Activated CD8-positive, alpha-beta memory T cell treated with anti-CD3 and anti-CD28 coated beads, Interleukin-2, amount 10 ng/mL, durations not matched to agents 7 days and 5 days (primary cell): ENCODE measurements at regions not wholly inside any gene's neighbourhood (a gene's known extent, or its start where the extent isn't known, plus 50 kb on each side); places are given as distances from the start of the nearest gene placed in this dataset.

Experiments used
- ATAC-seq: fragments of 150-1000 bp; cut with Tn5 transposase; one replicate; pipeline ENCODE4 v1.10.0; 2021; ENCODE audit warnings: moderate library complexity
- CTCF ChIA-PET: fragments of 350-600 bp; sonication (Branson Sonifier 250); formaldehyde crosslinking; loops from one replicate; lab custom pipeline; 2021; ENCODE audit warnings: antibody characterized with exemption; lab: Charles Lee
- DNase-seq: peaks from one replicate; pipeline ENCODE4 v3.0.0-alpha.2; 2020
- H3K27ac Mint-ChIP-seq: one replicate; pipeline ENCODE4 v1.8.0; 2021; ENCODE audit warnings: mild to moderate bottlenecking, mixed read lengths
- H3K27me3 Mint-ChIP-seq: one replicate; pipeline ENCODE4 v1.8.0; 2021; ENCODE audit warnings: mixed read lengths
- H3K36me3 Mint-ChIP-seq: one replicate; pipeline ENCODE4 v1.8.0; 2021; ENCODE audit warnings: mild to moderate bottlenecking, mixed read lengths
- H3K4me1 Mint-ChIP-seq: one replicate; pipeline ENCODE4 v1.8.0; 2021; ENCODE audit warnings: mixed read lengths
- H3K4me3 Mint-ChIP-seq: one replicate; pipeline ENCODE4 v1.8.0; 2021; ENCODE audit warnings: mild to moderate bottlenecking, moderate library complexity, mixed read lengths
- H3K9me3 Mint-ChIP-seq: one replicate; pipeline ENCODE4 v1.8.0; 2022; ENCODE audit warnings: low read depth, mixed read lengths

DNA sequence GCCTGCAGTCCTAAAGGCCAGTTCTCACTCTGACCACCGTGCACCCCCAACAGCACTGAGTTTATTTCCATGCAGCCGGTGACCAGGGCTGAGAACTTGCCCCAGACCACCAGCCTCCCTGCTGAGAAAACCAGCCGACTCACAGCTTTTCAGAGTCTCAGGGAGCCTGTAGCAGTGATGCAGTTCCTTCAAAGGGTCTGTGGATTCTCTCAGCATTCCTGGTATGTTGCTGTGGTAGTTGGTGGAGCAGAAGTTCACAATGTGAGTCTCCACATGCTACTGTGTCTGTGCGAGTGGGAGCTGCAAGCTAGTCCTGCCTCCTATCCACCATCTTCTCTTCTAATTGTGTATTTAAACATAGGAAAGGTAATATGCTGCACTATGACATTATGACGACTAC is 254.9 kb upstream of the KLF12 start:
- CTCF ChIA-PET, result interaction anchor here (2.0 kb wide), 1 partner anchor 9 kb away, joined by 4 read pairs; no protein-coding TSS in a partner anchor
- no peaks in the 10 kb centered on the region for H3K36me3 Mint-ChIP-seq
- ATAC-seq (no peak), DNase-seq (no peak)
- H3K4me1 Mint-ChIP-seq, result no peaks in the 10 kb centered on the region
- no peaks in the 10 kb centered on the region for H3K27me3 Mint-ChIP-seq
- H3K27ac Mint-ChIP-seq, result no peak overlapping the region
- H3K4me3 Mint-ChIP-seq, result no peak overlapping the region
- peaks cover 7% of the 10 kb centered on the region for H3K9me3 Mint-ChIP-seq

DNA sequence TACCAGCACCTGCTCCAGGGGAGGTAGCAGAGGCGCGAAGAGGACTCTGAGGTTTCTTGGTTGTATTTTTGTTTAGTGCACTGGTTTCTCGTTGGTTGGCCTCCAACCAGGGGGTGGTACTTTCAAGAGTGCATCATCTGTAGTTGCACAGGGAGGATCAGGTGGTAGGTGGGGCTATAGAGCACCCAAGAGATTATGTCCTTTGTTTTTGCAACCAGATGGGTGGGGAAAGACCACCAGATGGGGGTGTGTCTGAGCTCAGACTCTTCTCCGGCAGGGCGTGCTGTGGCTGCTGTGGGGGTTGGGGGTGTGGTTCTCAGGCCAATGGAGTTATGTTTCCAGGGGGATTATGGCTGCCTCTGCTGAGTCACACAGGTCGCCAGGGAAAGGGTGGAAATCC is 254.4 kb upstream of the KLF12 start:
- Mint-ChIP-seq H3K4me1 (no peaks in the 10 kb centered on the region), H3K27ac (no peak overlapping the region), H3K27me3 (no peaks in the 10 kb centered on the region), H3K36me3 (no peaks in the 10 kb centered on the region), H3K4me3 (no peak overlapping the region), H3K9me3 (peaks cover 7% of the 10 kb centered on the region)
- DNase-seq (no peak), ATAC-seq (no peak)
- CTCF ChIA-PET, result interaction anchor here (2.0 kb wide), 1 partner anchor 9 kb away, joined by 4 read pairs; no protein-coding TSS in a partner anchor

DNA sequence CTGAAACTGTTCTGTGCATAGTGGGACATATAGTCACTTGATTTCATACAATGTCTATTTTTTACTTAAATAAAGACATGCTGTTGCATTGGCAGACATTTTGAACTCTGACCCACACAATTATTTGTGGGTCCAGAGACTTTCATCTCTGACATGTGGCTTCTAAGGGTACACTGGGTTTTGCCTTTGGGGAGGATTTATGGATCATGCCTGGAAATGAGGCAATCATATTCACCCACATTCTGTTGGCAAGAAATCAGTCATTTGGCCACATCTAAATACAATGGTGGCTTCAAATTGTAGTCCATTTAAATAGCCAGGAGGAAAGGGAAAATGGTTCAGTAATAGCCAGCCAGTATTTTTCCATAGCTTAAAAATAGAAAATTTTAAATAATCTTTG is 238.3 kb upstream of the KLF12 start:
- CTCF ChIA-PET, result no interaction called here
- ATAC-seq, result no peak
- H3K27me3 Mint-ChIP-seq, result no peaks in the 10 kb centered on the region
- no peak overlapping the region for H3K27ac Mint-ChIP-seq
- no peaks in the 10 kb centered on the region for H3K9me3 Mint-ChIP-seq
- no peak for DNase-seq
- no peak overlapping the region for H3K4me3 Mint-ChIP-seq
- H3K36me3 Mint-ChIP-seq, result no peaks in the 10 kb centered on the region
- no peaks in the 10 kb centered on the region for H3K4me1 Mint-ChIP-seq

DNA sequence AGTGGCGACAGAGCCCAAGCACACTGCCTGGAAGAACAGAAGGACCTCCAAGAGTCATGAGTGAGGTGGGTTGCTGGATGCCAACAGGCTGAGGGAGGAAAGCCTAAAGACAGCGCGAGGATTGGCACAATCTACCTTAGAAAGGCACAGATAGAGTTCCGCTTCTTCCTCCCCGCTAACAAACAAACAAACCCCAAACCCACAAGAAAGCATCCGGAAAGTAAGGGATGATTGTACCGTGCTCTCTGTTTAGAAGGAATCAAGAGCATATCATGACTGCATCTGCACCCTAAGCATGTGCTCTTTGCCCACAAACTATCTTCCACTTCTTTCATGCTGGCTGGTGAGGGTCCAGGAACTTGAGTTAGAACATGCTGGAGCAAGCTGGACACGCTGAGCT is 233.0 kb upstream of the KLF12 start:
- Mint-ChIP-seq H3K27me3 (no peaks in the 10 kb centered on the region), H3K36me3 (no peaks in the 10 kb centered on the region), H3K9me3 (no peaks in the 10 kb centered on the region), H3K4me3 (no peak overlapping the region), H3K4me1 (no peaks in the 10 kb centered on the region), H3K27ac (no peak overlapping the region)
- no peak for ATAC-seq
- CTCF ChIA-PET, result no interaction called here
- no peak for DNase-seq

DNA sequence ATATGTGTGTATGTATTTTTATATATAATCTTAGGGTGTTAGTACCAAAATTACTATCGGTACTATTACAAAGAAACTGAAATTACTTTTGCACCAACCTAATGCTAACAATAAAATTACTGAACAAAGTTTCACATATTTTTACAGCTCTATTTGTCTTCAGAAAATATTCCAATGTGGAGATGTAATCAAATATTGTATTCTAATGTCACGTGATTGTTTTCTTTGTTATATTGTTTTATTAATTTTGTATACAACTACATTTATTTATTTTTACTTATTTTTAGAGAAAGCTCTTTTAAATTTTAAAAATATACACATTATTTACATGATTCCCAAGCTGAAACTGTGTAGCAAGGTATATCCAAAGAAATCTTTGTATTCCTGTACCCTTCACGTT is 227.1 kb upstream of the KLF12 start:
- Mint-ChIP-seq H3K27ac (no peak overlapping the region), H3K27me3 (no peaks in the 10 kb centered on the region), H3K4me3 (no peak overlapping the region), H3K36me3 (no peaks in the 10 kb centered on the region), H3K4me1 (no peaks in the 10 kb centered on the region), H3K9me3 (peaks cover 2% of the 10 kb centered on the region)
- no peak for DNase-seq
- CTCF ChIA-PET, result no interaction called here
- ATAC-seq, result no peak

DNA sequence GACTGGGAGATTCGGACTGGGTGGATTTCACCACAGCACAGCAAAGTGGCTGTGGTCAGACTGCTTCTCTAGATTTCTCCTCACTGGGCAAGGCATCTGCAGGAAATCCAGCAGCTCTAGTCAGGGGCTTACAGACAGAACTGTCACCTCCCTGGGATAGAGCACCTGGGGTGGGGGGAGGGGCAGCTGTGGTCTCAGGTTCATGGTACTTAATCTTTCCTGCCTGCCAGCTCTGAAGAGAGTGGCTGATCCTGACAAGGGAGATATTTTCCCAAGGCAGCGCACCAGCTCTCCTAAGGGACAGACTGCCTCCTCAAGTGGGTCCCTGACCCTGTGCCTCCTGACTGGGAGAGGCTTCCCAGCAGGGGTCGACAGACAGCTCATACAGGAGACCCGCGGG is 212.8 kb upstream of the KLF12 start:
- Mint-ChIP-seq H3K9me3 (peaks cover 8% of the 10 kb centered on the region), H3K4me3 (no peak overlapping the region), H3K36me3 (peaks cover 9% of the 10 kb centered on the region), H3K27me3 (no peaks in the 10 kb centered on the region), H3K27ac (no peak overlapping the region), H3K4me1 (peaks cover 2% of the 10 kb centered on the region)
- CTCF ChIA-PET, result no interaction called here
- DNase-seq (no peak), ATAC-seq (no peak)

DNA sequence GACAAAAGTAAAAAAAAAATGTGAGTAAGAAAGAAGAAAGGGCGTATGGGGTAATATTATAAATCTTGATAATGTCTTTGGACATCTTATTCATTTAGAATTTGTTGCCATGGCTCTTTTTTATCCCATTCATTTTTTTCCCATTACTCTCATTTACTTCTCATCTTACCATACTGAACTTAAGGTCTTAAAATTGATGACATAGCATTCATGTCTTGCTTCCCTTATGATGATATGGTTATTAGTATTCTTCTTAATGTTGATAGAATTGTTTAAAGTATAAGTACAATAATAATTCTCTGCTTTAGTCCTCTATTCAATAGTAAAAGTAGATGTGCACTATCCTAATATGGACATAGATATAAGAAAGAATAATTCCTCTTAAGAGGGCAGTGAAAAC is 204.1 kb upstream of the KLF12 start:
- CTCF ChIA-PET, result no interaction called here
- no peak for DNase-seq
- H3K36me3 Mint-ChIP-seq, result peaks cover 4% of the 10 kb centered on the region
- H3K9me3 Mint-ChIP-seq, result peaks cover 2% of the 10 kb centered on the region
- no peak overlapping the region for H3K4me3 Mint-ChIP-seq
- no peaks in the 10 kb centered on the region for H3K27me3 Mint-ChIP-seq
- H3K27ac Mint-ChIP-seq, result no peak overlapping the region
- no peaks in the 10 kb centered on the region for H3K4me1 Mint-ChIP-seq
- no peak for ATAC-seq

DNA sequence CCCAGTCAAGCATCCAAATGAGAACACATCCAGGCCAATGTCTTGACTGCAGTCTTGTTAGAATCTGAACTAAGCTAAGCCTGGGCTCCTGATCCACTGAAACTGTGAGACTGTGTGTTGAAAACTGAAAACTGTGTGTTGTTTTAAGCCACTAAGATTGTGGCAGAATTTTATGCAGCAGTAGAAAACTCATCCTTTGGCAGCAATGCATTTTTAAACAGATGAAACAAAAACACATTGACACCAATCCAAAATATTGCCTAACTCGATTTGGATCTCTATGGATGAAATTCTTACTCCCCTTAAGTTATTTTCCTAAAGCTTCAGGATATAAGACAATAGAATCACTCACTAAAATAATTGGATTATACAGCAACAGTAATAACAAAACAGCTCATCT is 202.3 kb upstream of the KLF12 start:
- Mint-ChIP-seq H3K27ac (no peak overlapping the region), H3K27me3 (no peaks in the 10 kb centered on the region), H3K4me1 (no peaks in the 10 kb centered on the region), H3K9me3 (no peaks in the 10 kb centered on the region), H3K36me3 (no peaks in the 10 kb centered on the region), H3K4me3 (no peak overlapping the region)
- no peak for ATAC-seq
- CTCF ChIA-PET, result interaction anchor here (0.7 kb wide), 1 partner anchor 11 kb away, joined by 4 read pairs; no protein-coding TSS in a partner anchor
- DNase-seq, result no peak

DNA sequence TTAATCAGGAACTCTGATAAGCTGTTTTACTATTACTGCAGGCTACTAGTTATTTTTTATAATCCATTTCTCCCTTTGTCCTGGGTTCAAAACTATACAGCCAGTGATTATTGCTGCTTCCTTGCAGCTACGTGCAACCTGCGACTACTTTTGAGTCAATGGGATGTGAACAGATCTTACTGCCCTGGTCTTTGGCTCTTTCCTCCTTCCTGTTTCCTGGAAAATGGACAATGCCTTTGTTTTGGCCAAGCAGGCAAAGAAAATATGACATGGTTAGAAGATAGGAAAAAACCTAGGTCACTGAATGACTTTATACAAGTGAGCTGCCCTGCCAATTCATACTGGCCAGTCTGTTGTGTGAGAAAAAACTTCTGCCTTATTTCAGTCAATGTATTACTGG is 201.2 kb upstream of the KLF12 start:
- no peaks in the 10 kb centered on the region for H3K9me3 Mint-ChIP-seq
- no peaks in the 10 kb centered on the region for H3K36me3 Mint-ChIP-seq
- no peak for ATAC-seq
- H3K27ac Mint-ChIP-seq, result no peak overlapping the region
- CTCF ChIA-PET, result no interaction called here
- H3K4me1 Mint-ChIP-seq, result no peaks in the 10 kb centered on the region
- no peak for DNase-seq
- no peaks in the 10 kb centered on the region for H3K27me3 Mint-ChIP-seq
- no peak overlapping the region for H3K4me3 Mint-ChIP-seq

DNA sequence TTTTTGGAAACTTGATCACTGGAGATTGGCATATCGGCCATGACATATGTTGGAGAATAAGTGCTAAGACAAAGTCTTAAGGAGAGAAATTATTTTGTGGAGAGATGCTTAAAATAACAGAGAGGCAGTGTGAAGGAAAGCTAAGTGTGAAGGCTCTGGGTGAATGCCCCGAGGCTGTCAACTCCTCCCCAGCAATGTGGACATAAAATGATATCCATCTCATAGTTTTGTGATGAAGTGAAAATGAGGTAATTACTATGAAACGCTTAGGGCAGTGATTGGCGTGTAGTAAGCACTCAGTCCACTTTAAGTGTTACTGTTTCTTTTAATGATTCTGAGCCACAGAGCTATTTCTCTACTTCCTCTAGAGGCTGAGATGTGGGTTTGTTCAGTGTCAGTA is 195.8 kb upstream of the KLF12 start:
- no peak overlapping the region for H3K4me3 Mint-ChIP-seq
- no peak overlapping the region for H3K27ac Mint-ChIP-seq
- H3K9me3 Mint-ChIP-seq, result no peaks in the 10 kb centered on the region
- no peaks in the 10 kb centered on the region for H3K4me1 Mint-ChIP-seq
- ATAC-seq (no peak), DNase-seq (no peak)
- no peaks in the 10 kb centered on the region for H3K36me3 Mint-ChIP-seq
- CTCF ChIA-PET, result no interaction called here
- no peaks in the 10 kb centered on the region for H3K27me3 Mint-ChIP-seq

DNA sequence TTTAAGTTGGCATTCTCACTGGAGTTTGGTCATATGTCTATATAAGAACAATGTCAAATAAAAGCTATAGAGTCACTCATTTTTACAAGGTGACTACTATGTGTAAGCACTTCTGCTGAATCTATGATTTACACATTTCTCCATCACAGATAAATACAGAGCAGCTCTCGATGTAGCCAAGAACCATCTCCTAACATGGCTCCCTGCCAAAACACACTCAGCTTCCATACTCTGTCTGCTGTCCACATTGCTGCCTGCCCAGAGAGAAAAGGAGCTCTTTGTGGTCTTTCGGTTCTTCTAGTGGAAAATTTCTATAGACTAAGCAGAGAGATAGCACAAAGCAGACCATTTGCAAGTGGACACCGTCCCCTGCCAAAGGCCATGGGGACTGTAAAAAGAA is 190.9 kb upstream of the KLF12 start:
- no peaks in the 10 kb centered on the region for H3K4me1 Mint-ChIP-seq
- H3K9me3 Mint-ChIP-seq, result no peaks in the 10 kb centered on the region
- no peaks in the 10 kb centered on the region for H3K27me3 Mint-ChIP-seq
- H3K4me3 Mint-ChIP-seq, result no peak overlapping the region
- no peak for DNase-seq
- no peaks in the 10 kb centered on the region for H3K36me3 Mint-ChIP-seq
- CTCF ChIA-PET, result interaction anchor here (0.6 kb wide), 1 partner anchor 12 kb away, joined by 4 read pairs; no protein-coding TSS in a partner anchor
- no peak overlapping the region for H3K27ac Mint-ChIP-seq
- ATAC-seq, result no peak

DNA sequence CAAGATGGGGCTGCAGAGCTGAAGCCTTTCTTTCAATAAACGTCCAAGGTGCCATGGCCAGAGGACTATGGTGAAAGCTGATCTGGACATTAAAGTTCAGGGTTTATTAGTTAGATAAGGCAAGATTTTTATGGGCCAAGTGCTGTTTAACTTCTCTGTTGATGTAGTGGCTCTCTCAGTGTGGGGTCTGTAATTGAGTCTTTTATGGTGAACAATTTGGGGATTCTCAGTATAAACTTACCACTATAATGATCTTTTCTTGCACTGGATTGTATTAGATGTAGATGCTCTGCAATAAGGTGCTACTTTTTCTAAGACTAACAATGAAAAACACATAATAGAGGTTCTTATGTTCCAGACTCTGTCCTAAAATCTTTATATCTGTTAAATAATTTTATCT is 190.1 kb upstream of the KLF12 start:
- no peaks in the 10 kb centered on the region for H3K27me3 Mint-ChIP-seq
- H3K27ac Mint-ChIP-seq, result no peak overlapping the region
- H3K4me3 Mint-ChIP-seq, result no peak overlapping the region
- H3K9me3 Mint-ChIP-seq, result no peaks in the 10 kb centered on the region
- CTCF ChIA-PET, result no interaction called here
- no peaks in the 10 kb centered on the region for H3K36me3 Mint-ChIP-seq
- no peak for ATAC-seq
- H3K4me1 Mint-ChIP-seq, result no peaks in the 10 kb centered on the region
- no peak for DNase-seq

DNA sequence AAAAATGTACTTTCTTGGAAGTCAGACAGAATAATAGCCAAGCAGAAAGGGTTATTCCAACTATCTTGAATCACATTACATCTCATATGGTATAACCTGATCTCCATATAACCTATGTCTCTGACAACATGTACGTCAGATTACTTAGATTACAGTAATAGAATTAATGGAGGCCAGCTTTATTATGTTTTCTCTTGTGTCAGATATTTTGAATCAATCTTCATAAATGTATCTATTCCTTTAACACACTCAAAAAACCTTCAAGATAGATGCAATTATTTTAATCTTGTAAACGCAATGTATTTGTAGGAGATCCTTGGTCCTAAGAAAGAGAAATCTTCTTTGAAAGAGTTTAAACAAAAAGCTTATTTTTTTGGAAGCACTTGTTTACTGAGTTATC is 188.4 kb upstream of the KLF12 start:
- ATAC-seq, result no peak
- no peaks in the 10 kb centered on the region for H3K27me3 Mint-ChIP-seq
- DNase-seq, result no peak
- H3K4me1 Mint-ChIP-seq, result no peaks in the 10 kb centered on the region
- CTCF ChIA-PET, result no interaction called here
- no peaks in the 10 kb centered on the region for H3K9me3 Mint-ChIP-seq
- H3K27ac Mint-ChIP-seq, result no peak overlapping the region
- no peak overlapping the region for H3K4me3 Mint-ChIP-seq
- no peaks in the 10 kb centered on the region for H3K36me3 Mint-ChIP-seq

DNA sequence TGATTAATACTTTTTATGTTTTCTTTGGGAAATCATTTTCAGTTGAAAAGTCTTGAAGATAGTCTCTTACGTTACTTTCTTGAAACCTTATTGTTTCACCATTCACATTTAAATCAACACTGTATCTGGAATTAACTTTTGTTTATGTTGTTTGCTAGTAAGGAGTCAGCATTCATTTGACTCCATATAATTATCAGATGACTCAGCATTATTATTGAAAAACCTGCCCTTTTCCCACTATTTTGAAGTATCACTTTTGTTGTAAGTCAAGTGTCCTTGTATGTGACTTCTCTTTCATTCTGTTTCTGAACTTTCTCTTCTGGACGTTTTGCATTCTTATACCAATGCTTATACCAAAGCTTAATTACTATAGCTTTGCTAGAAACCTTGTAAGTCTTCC is 186.1 kb upstream of the KLF12 start:
- no peak for DNase-seq
- Mint-ChIP-seq H3K9me3 (no peaks in the 10 kb centered on the region), H3K36me3 (no peaks in the 10 kb centered on the region), H3K27ac (no peak overlapping the region), H3K27me3 (no peaks in the 10 kb centered on the region), H3K4me3 (no peak overlapping the region), H3K4me1 (peaks cover 6% of the 10 kb centered on the region)
- no peak for ATAC-seq
- CTCF ChIA-PET, result no interaction called here

DNA sequence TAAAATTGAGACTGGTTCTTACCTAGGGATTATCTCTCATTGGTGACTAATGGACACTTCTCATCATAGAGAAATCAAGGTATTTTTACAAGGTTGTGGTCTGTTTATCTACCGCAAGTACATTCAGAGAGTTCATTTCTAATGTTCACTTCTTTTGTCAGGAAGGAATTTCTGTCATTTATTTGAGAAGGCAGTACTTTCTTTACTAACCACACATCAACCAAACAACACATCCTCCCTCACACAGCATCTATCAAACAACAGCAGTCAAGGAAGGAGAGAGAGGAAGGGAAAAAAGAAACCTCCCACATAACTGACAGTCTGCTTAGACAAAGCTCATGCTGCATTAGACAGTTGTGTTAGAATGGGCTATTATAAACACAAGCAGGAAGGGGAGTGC is 182.3 kb upstream of the KLF12 start:
- no peak for DNase-seq
- peaks cover 5% of the 10 kb centered on the region for H3K9me3 Mint-ChIP-seq
- no peaks in the 10 kb centered on the region for H3K36me3 Mint-ChIP-seq
- peaks cover 6% of the 10 kb centered on the region for H3K4me1 Mint-ChIP-seq
- H3K27me3 Mint-ChIP-seq, result no peaks in the 10 kb centered on the region
- CTCF ChIA-PET, result interaction anchor here (2.0 kb wide), 1 partner anchor 29 kb away, joined by 7 read pairs; no protein-coding TSS in a partner anchor
- no peak overlapping the region for H3K27ac Mint-ChIP-seq
- ATAC-seq, result peak; percentile 20
- H3K4me3 Mint-ChIP-seq, result no peak overlapping the region
